PC-3 (cell line): ENCODE measurements at regions not wholly inside any gene's neighbourhood (a gene's known extent, or its start where the extent isn't known, plus 50 kb on each side); places are given as distances from the start of the nearest gene placed in this dataset.
A peak's percentile ranks its signal among the peaks of the same experiment; 100 is the strongest.

Experiments used
- ATAC-seq: fragments of 200-7000 bp; cut with Tn5 transposase; 2 replicates; pipeline ENCODE4 v1.9.1; 2020; ENCODE audit warnings: mild to moderate bottlenecking, moderate library complexity
- BruUV-seq: library from RNA; stranded (reverse); fragments of 400-500 nt; replicated peaks from 2 replicates; lab custom pipeline; 2021; lab: Mats Ljungman, UMichigan
- CTCF ChIA-PET: fragments of 300-600 bp; sonication (Branson Sonifier 250); formaldehyde crosslinking; loops from one replicate; lab custom pipeline; 2022; ENCODE audit warnings: antibody characterized with exemption; lab: Charles Lee
- POLR2A ChIA-PET: fragments of 300-600 bp; sonication (Branson Sonifier 250); formaldehyde crosslinking; loops from one replicate; lab custom pipeline; 2022; ENCODE audit warnings: antibody characterized with exemption; ENCODE audit not compliant: unreplicated experiment; lab: Charles Lee
- DNase-seq: peaks from one replicate; pipeline ENCODE4 v3.0.0-alpha.2; 2015
- H2AFZ ChIP-seq: fragments of 300-600 bp; sonication (generic); 2 replicates; pipeline ENCODE4 v1.6.0; 2016; ENCODE audit warnings: antibody characterized with exemption, low read length
- H3F3A ChIP-seq: fragments of 300-600 bp; sonication (generic); one replicate; pipeline ENCODE4 v1.6.0; 2017; ENCODE audit warnings: antibody characterized with exemption, low read length, control low read depth, mild to moderate bottlenecking; ENCODE audit not compliant: unreplicated experiment
- H3K27ac ChIP-seq: fragments of 300-600 bp; sonication (generic); 2 replicates; pipeline ENCODE4 v1.5.1; 2016; ENCODE audit warnings: mild to moderate bottlenecking, low read length
- H3K27me3 ChIP-seq: fragments of 300-600 bp; sonication (generic); 2 replicates; pipeline ENCODE4 v1.6.1; 2016; ENCODE audit warnings: low read length, mixed read lengths
- H3K36me3 ChIP-seq: fragments of 300-600 bp; sonication (generic); 2 replicates; pipeline ENCODE4 v1.6.1; 2016; ENCODE audit warnings: low read depth, mixed run types, low read length, mixed read lengths
- H3K4me1 ChIP-seq: fragments of 300-600 bp; sonication (generic); 2 replicates; pipeline ENCODE4 v1.5.1; 2016; ENCODE audit warnings: low read length; ENCODE audit not compliant: insufficient read depth
- H3K4me2 ChIP-seq: fragments of 300-600 bp; sonication (generic); 2 replicates; pipeline ENCODE4 v1.6.0; 2016; ENCODE audit warnings: low read length
- H3K4me3 ChIP-seq: fragments of 300-600 bp; sonication (generic); 2 replicates; pipeline ENCODE4 v1.5.1; 2016; ENCODE audit warnings: mild to moderate bottlenecking, low read length, mixed read lengths
- H3K79me2 ChIP-seq: fragments of 300-600 bp; sonication (generic); 2 replicates; pipeline ENCODE4 v1.6.1; 2017; ENCODE audit warnings: low read length, mixed read lengths
- H3K9ac ChIP-seq: fragments of 300-600 bp; sonication (generic); 2 replicates; pipeline ENCODE4 v1.6.0; 2016; ENCODE audit warnings: mild to moderate bottlenecking, low read length
- H3K9me2 ChIP-seq: fragments of 300-600 bp; sonication (generic); replicated peaks from 2 replicates; pipeline ENCODE4 v1.6.1; 2016; ENCODE audit warnings: mixed run types, low read length, mixed read lengths
- H3K9me3 ChIP-seq: fragments of 300-600 bp; sonication (generic); 2 replicates; pipeline ENCODE4 v1.6.1; 2016; ENCODE audit warnings: low read length, mixed read lengths
- H4K20me1 ChIP-seq: fragments of 300-600 bp; sonication (generic); 2 replicates; pipeline ENCODE4 v1.6.1; 2016; ENCODE audit warnings: low read length, mixed read lengths
- CTCF ChIP-seq: fragments of 300-600 bp; sonication (generic); conservative IDR thresholded peaks from 2 replicates; pipeline ENCODE4 v1.5.1; 2017; ENCODE audit warnings: antibody characterized with exemption, low read depth, mild to moderate bottlenecking, low read length
- EZH2 ChIP-seq: fragments of 300-600 bp; sonication (generic); IDR thresholded peaks from one replicate; pipeline ENCODE4 v1.6.1; 2017; ENCODE audit warnings: antibody characterized with exemption, mild to moderate bottlenecking, low read length; ENCODE audit not compliant: unreplicated experiment
- EZH2phosphoT487 ChIP-seq: fragments of 300-600 bp; sonication (generic); IDR thresholded peaks from 2 replicates; pipeline ENCODE4 v1.6.1; 2018; ENCODE audit warnings: mild to moderate bottlenecking, antibody characterized with exemption, low read length, borderline replicate concordance
- intact Hi-C: fragments of 100-400 bp; cut with micrococcal nuclease; formaldehyde crosslinking; loops from 2 replicates; pipeline ENCODE4 v1.9.0; 2023

- peak overlapping the region; percentile 22 for H3K4me2 ChIP-seq
- H3K9me2 ChIP-seq = no peaks in the 10 kb centered on the region
- no TSS peak for BruUV-seq
- peaks cover 5% of the 10 kb centered on the region for H3F3A ChIP-seq
- H4K20me1 ChIP-seq = no peaks in the 10 kb centered on the region
- ChIA-PET POLR2A (interaction anchor here (0.6 kb wide), 1 partner anchor 108 kb away, joined by 5 read pairs; no protein-coding TSS in a partner anchor), CTCF (no interaction called here)
- peak overlapping the region; percentile 99 for H3K27ac ChIP-seq
- peaks cover 18% of the 10 kb centered on the region for H3K4me1 ChIP-seq
- H3K9ac ChIP-seq = peak overlapping the region; percentile 68
- DNase-seq = peak; percentile 90
- intact Hi-C loops = loop anchor here (1.0 to 10.0 kb wide), 3 partner anchors 50 to 181 kb away; no protein-coding TSS in a partner anchor
- TF ChIP-seq EZH2 (no peak), EZH2phosphoT487 (no peak), CTCF (no peak)
- no peaks in the 10 kb centered on the region for H3K27me3 ChIP-seq
- no peak overlapping the region for H3K4me3 ChIP-seq
- H3K79me2 ChIP-seq = no peaks in the 10 kb centered on the region
- H3K9me3 ChIP-seq = no peaks in the 10 kb centered on the region
- no peak overlapping the region for H2AFZ ChIP-seq
- ATAC-seq = peak; percentile 80
- H3K36me3 ChIP-seq = no peaks in the 10 kb centered on the region
Observed at GRCh38 chr17:5883775-5884665, 186.2 kb upstream of the WSCD1 start.

GRCh38 chr17:5885336-5885735, 184.8 kb upstream of the WSCD1 start:
- Histone ChIP-seq H3F3A (peaks cover 5% of the 10 kb centered on the region), H3K27me3 (no peaks in the 10 kb centered on the region), H3K36me3 (no peaks in the 10 kb centered on the region), H3K9me3 (no peaks in the 10 kb centered on the region), H2AFZ (no peak overlapping the region), H4K20me1 (no peaks in the 10 kb centered on the region), H3K4me2 (no peak overlapping the region), H3K79me2 (no peaks in the 10 kb centered on the region), H3K4me1 (peaks cover 20% of the 10 kb centered on the region), H3K9ac (peak overlapping the region; percentile 87), H3K27ac (peak overlapping the region; percentile 99), H3K4me3 (no peak overlapping the region), H3K9me2 (no peaks in the 10 kb centered on the region)
- ChIA-PET CTCF (no interaction called here), POLR2A (no interaction called here)
- BruUV-seq = no TSS peak
- TF ChIP-seq EZH2phosphoT487 (no peak), CTCF (no peak)
- DNase-seq = no peak
- ATAC-seq = no peak
- intact Hi-C loops = loop anchor here (10.0 kb wide), 1 partner anchor 179 kb away; no protein-coding TSS in a partner anchor
